ENCODE measurements at regions not wholly inside any gene's neighbourhood (a gene's known extent, or its start where the extent isn't known, plus 50 kb on each side); places are given as distances from the start of the nearest gene placed in this dataset.

- no peak for DNase-seq (ENCODE audit: low spot score)
These were observed 356.3 kb downstream of the PLPP3 start for GRCh38 chr1:56222914-56223540.

- no peak for DNase-seq (ENCODE audit: low spot score)
These were observed 359.3 kb downstream of the PLPP3 start for GRCh38 chr1:56220021-56220420.

GRCh38 chr1:56218023-56218422, 361.3 kb downstream of the PLPP3 start:
- DNase-seq (ENCODE audit: low spot score) = no peak

GRCh38 chr1:56216218-56216617, 363.1 kb downstream of the PLPP3 start:
- DNase-seq (ENCODE audit: low spot score) = no peak

- DNase-seq (ENCODE audit: low spot score) = no peak
These were observed 363.6 kb downstream of the PLPP3 start for GRCh38 chr1:56215771-56216170.

- no peak for DNase-seq (ENCODE audit: low spot score)
These were observed 364.3 kb downstream of the PLPP3 start for GRCh38 chr1:56215086-56215485.

GRCh38 chr1:56213068-56213467, 366.3 kb downstream of the PLPP3 start:
- no peak for DNase-seq (ENCODE audit: low spot score)

GRCh38 chr1:56212143-56212542, 367.2 kb downstream of the PLPP3 start:
- DNase-seq (ENCODE audit: low spot score) = no peak

- no peak for DNase-seq (ENCODE audit: low spot score)
These were observed 373.0 kb downstream of the PLPP3 start for GRCh38 chr1:56206391-56206790.

GRCh38 chr1:56204206-56204605, 375.2 kb downstream of the PLPP3 start:
- no peak for DNase-seq (ENCODE audit: low spot score)

- DNase-seq (ENCODE audit: low spot score) = no peak
These were observed 376.4 kb downstream of the PLPP3 start for GRCh38 chr1:56202796-56203492.

- DNase-seq (ENCODE audit: low spot score) = no peak
These were observed 377.2 kb downstream of the PLPP3 start for GRCh38 chr1:56202186-56202585.

GRCh38 chr1:56200896-56201295, 378.5 kb downstream of the PLPP3 start:
- DNase-seq (ENCODE audit: low spot score) = no peak

GRCh38 chr1:56200442-56200841, 378.9 kb downstream of the PLPP3 start:
- no peak for DNase-seq (ENCODE audit: low spot score)

- DNase-seq (ENCODE audit: low spot score) = no peak
These were observed 379.4 kb downstream of the PLPP3 start for GRCh38 chr1:56199956-56200355.

GRCh38 chr1:56199061-56199460, 380.3 kb downstream of the PLPP3 start:
- DNase-seq (ENCODE audit: low spot score) = no peak

GRCh38 chr1:56197946-56198345, 381.4 kb downstream of the PLPP3 start:
- DNase-seq (ENCODE audit: low spot score) = no peak

- no peak for DNase-seq (ENCODE audit: low spot score)
These were observed 382.5 kb downstream of the PLPP3 start for GRCh38 chr1:56196839-56197238.

- DNase-seq (ENCODE audit: low spot score) = no peak
These were observed 384.6 kb downstream of the PLPP3 start for GRCh38 chr1:56194701-56195300.

GRCh38 chr1:56193656-56194055, 385.7 kb downstream of the PLPP3 start:
- DNase-seq (ENCODE audit: low spot score) = no peak

- DNase-seq (ENCODE audit: low spot score) = no peak
These were observed 388.0 kb downstream of the PLPP3 start for GRCh38 chr1:56191369-56191768.

GRCh38 chr1:56190806-56191365, 388.5 kb downstream of the PLPP3 start:
- no peak for DNase-seq (ENCODE audit: low spot score)
